ENCODE measurements at regions not wholly inside any gene's neighbourhood (a gene's known extent, or its start where the extent isn't known, plus 50 kb on each side); places are given as distances from the start of the nearest gene placed in this dataset.

GRCh38 chr12:39235990-39236767 lies 206.7 kb downstream of the KIF21A start:
- no peak for TF ChIP-seq NFIC (IDR thresholded peaks at IDR 0.05)
- TF ChIP-seq TEAD4 (IDR thresholded peaks at IDR 0.05): no peak
- TF ChIP-seq RAD21 (IDR thresholded peaks at IDR 0.05; ENCODE audit: low read depth): no peak
- no peak for TF ChIP-seq CREB1 (IDR thresholded peaks at IDR 0.05; ENCODE audit: low read depth)
- no peak for TF ChIP-seq MAX (IDR thresholded peaks at IDR 0.05)
- TF ChIP-seq CEBPB (IDR thresholded peaks at IDR 0.05): no peak
- TF ChIP-seq YY1 (IDR thresholded peaks at IDR 0.05; ENCODE audit: low read depth): no peak
- no peak for TF ChIP-seq TAF1 (IDR thresholded peaks at IDR 0.05; ENCODE audit: low read depth)
- TF ChIP-seq ZBTB7A (IDR thresholded peaks at IDR 0.05; ENCODE audit: low read depth): no peak
- no peak for TF ChIP-seq USF1 (IDR thresholded peaks at IDR 0.05)
- TF ChIP-seq EP300 (IDR thresholded peaks at IDR 0.05; ENCODE audit: borderline replicate concordance): no peak
- TF ChIP-seq TCF12 (IDR thresholded peaks at IDR 0.05; ENCODE audit: low read depth): no peak
- no peak for TF ChIP-seq EGR1 (IDR thresholded peaks at IDR 0.05)
- TF ChIP-seq REST (IDR thresholded peaks at IDR 0.05; ENCODE audit: low read depth): no peak
- no peak for TF ChIP-seq FOXM1 (IDR thresholded peaks at IDR 0.05; ENCODE audit: borderline replicate concordance, low read depth)

GRCh38 chr12:39230086-39230485 lies 212.8 kb downstream of the KIF21A start:
- TF ChIP-seq USF1 (IDR thresholded peaks at IDR 0.05) (no peak), YY1 (IDR thresholded peaks at IDR 0.05; ENCODE audit: low read depth) (no peak), FOXM1 (IDR thresholded peaks at IDR 0.05; ENCODE audit: borderline replicate concordance, low read depth) (no peak), NFIC (IDR thresholded peaks at IDR 0.05) (no peak), CEBPB (IDR thresholded peaks at IDR 0.05) (no peak), TEAD4 (IDR thresholded peaks at IDR 0.05) (no peak), REST (IDR thresholded peaks at IDR 0.05; ENCODE audit: low read depth) (no peak), EGR1 (IDR thresholded peaks at IDR 0.05) (no peak), ZBTB7A (IDR thresholded peaks at IDR 0.05; ENCODE audit: low read depth) (no peak), TAF1 (IDR thresholded peaks at IDR 0.05; ENCODE audit: low read depth) (no peak), RAD21 (IDR thresholded peaks at IDR 0.05; ENCODE audit: low read depth) (no peak), MAX (IDR thresholded peaks at IDR 0.05) (no peak)

- TF ChIP-seq MAX (IDR thresholded peaks at IDR 0.05): no peak
- no peak for TF ChIP-seq NFIC (IDR thresholded peaks at IDR 0.05)
- TF ChIP-seq CEBPB (IDR thresholded peaks at IDR 0.05): no peak
- no peak for TF ChIP-seq TEAD4 (IDR thresholded peaks at IDR 0.05)
Measured at GRCh38 chr12:39227218-39227617, 215.7 kb downstream of the KIF21A start.

GRCh38 chr12:39224971-39225370 lies 217.9 kb downstream of the KIF21A start:
- TF ChIP-seq MAX (IDR thresholded peaks at IDR 0.05) (no peak), EGR1 (IDR thresholded peaks at IDR 0.05) (no peak), RAD21 (IDR thresholded peaks at IDR 0.05; ENCODE audit: low read depth) (no peak), FOXM1 (IDR thresholded peaks at IDR 0.05; ENCODE audit: borderline replicate concordance, low read depth) (no peak), TAF1 (IDR thresholded peaks at IDR 0.05; ENCODE audit: low read depth) (no peak), EP300 (IDR thresholded peaks at IDR 0.05; ENCODE audit: borderline replicate concordance) (no peak), REST (IDR thresholded peaks at IDR 0.05; ENCODE audit: low read depth) (no peak), NFIC (IDR thresholded peaks at IDR 0.05) (no peak), ZBTB7A (IDR thresholded peaks at IDR 0.05; ENCODE audit: low read depth) (no peak), CREB1 (IDR thresholded peaks at IDR 0.05; ENCODE audit: low read depth) (no peak), USF1 (IDR thresholded peaks at IDR 0.05) (no peak), TCF12 (IDR thresholded peaks at IDR 0.05; ENCODE audit: low read depth) (no peak), YY1 (IDR thresholded peaks at IDR 0.05; ENCODE audit: low read depth) (no peak), TEAD4 (IDR thresholded peaks at IDR 0.05) (no peak), CEBPB (IDR thresholded peaks at IDR 0.05) (no peak)
